NT2/D1 (cell line): ENCODE measurements at regions not wholly inside any gene's neighbourhood (a gene's known extent, or its start where the extent isn't known, plus 50 kb on each side); places are given as distances from the start of the nearest gene placed in this dataset.

Experiments used
- DNase-seq: peaks from one replicate; pipeline ENCODE4 v3.0.0-alpha.2; 2011; ENCODE audit warnings: low read depth, low spot score
- H3K27me3 ChIP-seq: 2 replicates; pipeline ENCODE4 v1.6.0; 2011; ENCODE audit warnings: mild to moderate bottlenecking; ENCODE audit not compliant: insufficient read length, insufficient read depth
- H3K36me3 ChIP-seq: 2 replicates; pipeline ENCODE4 v1.6.1; 2011; ENCODE audit warnings: mild to moderate bottlenecking, low read length, mixed read lengths; ENCODE audit not compliant: insufficient read depth, insufficient read length
- H3K4me1 ChIP-seq: 2 replicates; pipeline ENCODE4 v1.5.1; 2011; ENCODE audit not compliant: insufficient read depth, insufficient read length
- H3K4me3 ChIP-seq: 2 replicates; pipeline ENCODE4 v1.5.1; 2011; ENCODE audit warnings: low read depth; ENCODE audit not compliant: insufficient read length
- H3K9ac ChIP-seq: 2 replicates; pipeline ENCODE4 v1.6.0; 2011; ENCODE audit warnings: low read depth; ENCODE audit not compliant: insufficient read length
- H3K9me3 ChIP-seq: 2 replicates; pipeline ENCODE4 v1.5.1; 2011; ENCODE audit warnings: mild to moderate bottlenecking, low read length; ENCODE audit not compliant: insufficient read depth
- SUZ12 ChIP-seq: IDR thresholded peaks from 2 replicates; pipeline ENCODE4 v1.6.1; 2011; ENCODE audit not compliant: insufficient read length, insufficient read depth; ENCODE audit errors: extremely low read depth
- YY1 ChIP-seq: IDR thresholded peaks from 2 replicates; pipeline ENCODE4 v1.6.1; 2011; ENCODE audit not compliant: insufficient read length, insufficient read depth
- ZNF274 ChIP-seq: IDR thresholded peaks from 2 replicates; pipeline ENCODE4 v1.6.1; 2011; ENCODE audit warnings: mild to moderate bottlenecking, low read depth, low read length

GRCh38 chr21:34262469-34262845 lies 101.3 kb upstream of the KCNE2 start:
- H3K4me3 ChIP-seq = no peak overlapping the region
- H3K27me3 ChIP-seq = no peaks in the 10 kb centered on the region
- no peaks in the 10 kb centered on the region for H3K4me1 ChIP-seq
- TF ChIP-seq ZNF274 = no peak
- no peak for TF ChIP-seq SUZ12
- no peak for TF ChIP-seq YY1
- H3K36me3 ChIP-seq = no peaks in the 10 kb centered on the region
- DNase-seq = no peak
- peaks cover 10% of the 10 kb centered on the region; the same call in 1 of the 2 replicates for H3K9me3 ChIP-seq
- H3K9ac ChIP-seq = no peak overlapping the region

GRCh38 chr21:34263629-34264028 lies 100.2 kb upstream of the KCNE2 start:
- Histone ChIP-seq H3K27me3 (no peaks in the 10 kb centered on the region), H3K36me3 (no peaks in the 10 kb centered on the region), H3K9me3 (peaks cover 10% of the 10 kb centered on the region; the same call in 1 of the 2 replicates), H3K9ac (no peak overlapping the region), H3K4me3 (no peak overlapping the region), H3K4me1 (no peaks in the 10 kb centered on the region)
- DNase-seq = no peak
- TF ChIP-seq SUZ12 = no peak

DNA sequence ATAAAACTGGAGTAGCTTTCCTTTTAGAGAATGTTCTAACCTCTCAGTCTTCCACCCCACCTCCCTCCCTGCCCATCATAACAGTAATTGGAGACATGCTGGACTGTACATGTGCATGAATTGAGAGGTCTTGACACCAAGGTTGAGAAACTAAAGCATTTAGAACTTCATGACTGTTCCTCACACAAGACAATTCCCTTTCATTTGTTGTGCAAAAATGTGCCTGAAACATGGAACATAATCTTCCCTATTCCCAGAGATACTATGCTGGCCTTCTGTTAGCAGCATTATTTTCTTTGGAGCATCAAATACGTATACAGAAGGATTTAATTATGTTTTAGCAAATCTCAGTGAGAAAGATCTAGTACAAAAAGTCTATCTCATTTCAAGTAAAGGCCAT lies 97.5 kb upstream of the KCNE2 start:
- DNase-seq = no peak
- Histone ChIP-seq H3K4me3 (no peak overlapping the region), H3K36me3 (no peaks in the 10 kb centered on the region), H3K4me1 (no peaks in the 10 kb centered on the region), H3K9me3 (peaks cover 10% of the 10 kb centered on the region; the same call in 1 of the 2 replicates), H3K27me3 (no peaks in the 10 kb centered on the region), H3K9ac (no peak overlapping the region)
- TF ChIP-seq YY1 = no peak
- TF ChIP-seq ZNF274 = no peak
- TF ChIP-seq SUZ12 = no peak

GRCh38 chr21:34268493-34268892 lies 95.3 kb upstream of the KCNE2 start:
- TF ChIP-seq YY1 (no peak), ZNF274 (no peak), SUZ12 (no peak)
- no peak overlapping the region for H3K9ac ChIP-seq
- no peaks in the 10 kb centered on the region for H3K27me3 ChIP-seq

GRCh38 chr21:34270411-34270810 lies 93.4 kb upstream of the KCNE2 start:
- DNase-seq = no peak
- Histone ChIP-seq H3K9me3 (no peaks in the 10 kb centered on the region), H3K4me3 (no peak overlapping the region), H3K9ac (no peak overlapping the region), H3K4me1 (no peaks in the 10 kb centered on the region), H3K36me3 (no peaks in the 10 kb centered on the region), H3K27me3 (no peaks in the 10 kb centered on the region)
- no peak for TF ChIP-seq YY1

More at GRCh38 chr21:34268493-34268892, 95.3 kb upstream of the KCNE2 start:
- no peak overlapping the region for H3K4me3 ChIP-seq
- H3K36me3 ChIP-seq = no peaks in the 10 kb centered on the region
- H3K4me1 ChIP-seq = no peaks in the 10 kb centered on the region
- peaks cover 5% of the 10 kb centered on the region; the same call in 1 of the 2 replicates for H3K9me3 ChIP-seq
- no peak for DNase-seq

- Histone ChIP-seq H3K9me3 (no peaks in the 10 kb centered on the region), H3K9ac (no peak overlapping the region), H3K27me3 (no peaks in the 10 kb centered on the region), H3K36me3 (no peaks in the 10 kb centered on the region), H3K4me1 (no peaks in the 10 kb centered on the region), H3K4me3 (no peak overlapping the region)
- no peak for TF ChIP-seq SUZ12
- no peak for TF ChIP-seq ZNF274
- no peak for TF ChIP-seq YY1
- DNase-seq = no peak
These were observed 92.5 kb upstream of the KCNE2 start for GRCh38 chr21:34271189-34271851.

DNA sequence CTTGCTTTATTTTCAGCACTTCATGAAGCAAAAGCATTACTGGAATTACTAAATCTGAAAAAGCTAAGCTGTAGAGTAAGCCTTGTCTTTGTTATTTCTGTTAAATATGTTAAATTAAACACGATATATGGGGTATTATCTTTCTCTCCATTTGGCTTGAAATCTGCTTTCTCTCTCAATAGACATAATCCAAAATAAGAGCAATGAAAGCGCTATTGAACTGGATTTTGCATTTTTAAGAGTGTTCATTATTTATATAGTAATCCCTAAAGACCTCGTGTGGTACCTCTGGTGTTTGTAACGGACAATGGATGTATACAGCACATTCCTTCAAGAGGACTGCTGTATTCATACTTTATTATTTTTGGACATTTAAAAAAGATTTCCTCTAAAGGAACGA lies 91.5 kb upstream of the KCNE2 start:
- Histone ChIP-seq H3K9me3 (no peaks in the 10 kb centered on the region), H3K4me3 (no peak overlapping the region), H3K4me1 (no peaks in the 10 kb centered on the region), H3K27me3 (no peaks in the 10 kb centered on the region), H3K36me3 (no peaks in the 10 kb centered on the region), H3K9ac (no peak overlapping the region)
- TF ChIP-seq SUZ12 (no peak), ZNF274 (no peak), YY1 (no peak)
- DNase-seq = no peak
